OCI-LY7 (cell line): ENCODE measurements at regions not wholly inside any gene's neighbourhood (a gene's known extent, or its start where the extent isn't known, plus 50 kb on each side); places are given as distances from the start of the nearest gene placed in this dataset.

Experiments
- BruUV-seq: library from RNA; stranded (reverse); fragments of 400-500 nt; replicated peaks from 2 replicates; lab custom pipeline; 2021; lab: Mats Ljungman, UMichigan
- CTCF ChIA-PET: fragments of 300-600 bp; sonication (Branson Sonifier 250); formaldehyde crosslinking; loops from one replicate; lab custom pipeline; 2022; ENCODE audit warnings: antibody characterized with exemption; ENCODE audit not compliant: unreplicated experiment; lab: Charles Lee
- POLR2A ChIA-PET: fragments of 300-600 bp; sonication (Branson Sonifier 250); formaldehyde crosslinking; loops from one replicate; lab custom pipeline; 2022; ENCODE audit warnings: antibody characterized with exemption; lab: Charles Lee
- DNase-seq: peaks from one replicate; pipeline ENCODE4 v3.0.0-alpha.2; 2015; ENCODE audit warnings: low spot score
- H2AFZ ChIP-seq: fragments of 200-600 bp; sonication (generic), shearing (Covaris generic); 2 replicates; pipeline ENCODE4 v1.6.1; 2014; ENCODE audit warnings: mild to moderate bottlenecking, antibody characterized with exemption, low read length, moderate library complexity
- H3K27ac ChIP-seq: fragments of 200-600 bp; sonication (generic); 2 replicates; pipeline ENCODE4 v1.5.1; 2014; ENCODE audit warnings: mixed run types, low read depth, mild to moderate bottlenecking, moderate library complexity, low read length, inconsistent platforms; ENCODE audit not compliant: poor library complexity, severe bottlenecking
- H3K36me3 ChIP-seq: fragments of 200-600 bp; sonication (generic); 2 replicates; pipeline ENCODE4 v1.6.1; 2014; ENCODE audit warnings: mild to moderate bottlenecking, antibody characterized with exemption, low read length, moderate library complexity, mixed read lengths; ENCODE audit not compliant: insufficient read depth
- H3K4me1 ChIP-seq: fragments of 200-600 bp; sonication (generic); 2 replicates; pipeline ENCODE4 v1.5.1; 2014; ENCODE audit warnings: mild to moderate bottlenecking, low read length; ENCODE audit not compliant: insufficient read depth, poor library complexity, severe bottlenecking
- H3K4me2 ChIP-seq: fragments of 200-600 bp; sonication (generic); 2 replicates; pipeline ENCODE4 v1.6.1; 2014; ENCODE audit warnings: mild to moderate bottlenecking, low read length
- H3K4me3 ChIP-seq: fragments of 200-600 bp; sonication (generic); 2 replicates; pipeline ENCODE4 v1.5.1; 2014; ENCODE audit warnings: mild to moderate bottlenecking, low read depth, low read length; ENCODE audit not compliant: poor library complexity, severe bottlenecking
- H3K79me2 ChIP-seq: fragments of 200-600 bp; sonication (generic); 2 replicates; pipeline ENCODE4 v1.6.1; 2016; ENCODE audit warnings: low read depth, mild to moderate bottlenecking, low read length, moderate library complexity, mixed read lengths; ENCODE audit not compliant: insufficient read depth
- H3K9me2 ChIP-seq: fragments of 200-600 bp; sonication (generic); 2 replicates; pipeline ENCODE4 v1.6.1; 2016; ENCODE audit warnings: mild to moderate bottlenecking, low read length, mixed read lengths; ENCODE audit not compliant: insufficient read depth
- H3K9me3 ChIP-seq: fragments of 200-600 bp; sonication (generic); 2 replicates; pipeline ENCODE4 v1.6.1; 2014; ENCODE audit warnings: mild to moderate bottlenecking, mixed run types, low read length, mixed read lengths
- H4K20me1 ChIP-seq: fragments of 200-600 bp; sonication (generic); 2 replicates; pipeline ENCODE4 v1.6.1; 2014; ENCODE audit warnings: mild to moderate bottlenecking, antibody characterized with exemption, low read length, moderate library complexity, mixed read lengths; ENCODE audit not compliant: insufficient read depth
- EZH2phosphoT487 ChIP-seq: fragments of 200-600 bp; sonication (generic); IDR thresholded peaks from 2 replicates; pipeline ENCODE4 v1.6.1; 2018; ENCODE audit warnings: low read depth, borderline replicate concordance, mild to moderate bottlenecking, mixed run types, antibody characterized with exemption, low read length, moderate library complexity, mixed read lengths
- intact Hi-C: fragments of 100-400 bp; cut with micrococcal nuclease; formaldehyde crosslinking; loops from one replicate; pipeline ENCODE4 v1.10.0; 2022; ENCODE audit not compliant: unreplicated experiment
- TF ChIP-seq, protein P1 (sequence below): fragments of 200-600 bp; sonication (generic); conservative IDR thresholded peaks from 2 replicates; pipeline ENCODE4 v1.5.1; 2014; ENCODE audit warnings: mild to moderate bottlenecking, antibody characterized with exemption, low read length, moderate library complexity, mixed read lengths

DNA sequence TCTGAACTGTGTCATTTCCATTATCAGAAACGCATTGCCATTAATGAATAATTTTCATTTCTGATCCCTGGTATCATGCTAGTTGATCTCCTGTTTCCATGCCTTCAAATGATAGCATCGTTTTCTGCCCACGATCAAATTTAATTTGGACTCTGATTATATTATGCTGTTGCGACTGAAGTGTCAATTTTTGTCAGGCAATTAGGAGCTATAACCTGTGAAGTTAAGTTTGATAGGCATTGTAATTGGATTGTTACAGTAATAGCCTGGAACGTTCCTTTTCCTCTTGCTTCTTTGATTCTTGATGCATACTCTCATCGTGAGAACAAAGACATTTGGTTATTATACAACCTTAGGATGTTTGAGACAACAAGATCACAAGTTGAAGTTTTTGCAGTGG is 356.3 kb downstream of the VRK1 start:
- Histone ChIP-seq H3K4me3 (no peak overlapping the region), H3K9me2 (no peaks in the 10 kb centered on the region), H2AFZ (no peak overlapping the region), H3K36me3 (no peaks in the 10 kb centered on the region), H3K9me3 (no peaks in the 10 kb centered on the region), H3K79me2 (no peaks in the 10 kb centered on the region), H4K20me1 (no peaks in the 10 kb centered on the region), H3K27ac (no peak overlapping the region), H3K4me2 (no peak overlapping the region), H3K4me1 (no peaks in the 10 kb centered on the region)
- BruUV-seq = no TSS peak
- ChIA-PET CTCF (interaction anchor here (0.6 kb wide), 1 partner anchor 153 kb away, joined by 3 read pairs; no protein-coding TSS in a partner anchor), POLR2A (no interaction called here)
- TF ChIP-seq, protein P1, sequence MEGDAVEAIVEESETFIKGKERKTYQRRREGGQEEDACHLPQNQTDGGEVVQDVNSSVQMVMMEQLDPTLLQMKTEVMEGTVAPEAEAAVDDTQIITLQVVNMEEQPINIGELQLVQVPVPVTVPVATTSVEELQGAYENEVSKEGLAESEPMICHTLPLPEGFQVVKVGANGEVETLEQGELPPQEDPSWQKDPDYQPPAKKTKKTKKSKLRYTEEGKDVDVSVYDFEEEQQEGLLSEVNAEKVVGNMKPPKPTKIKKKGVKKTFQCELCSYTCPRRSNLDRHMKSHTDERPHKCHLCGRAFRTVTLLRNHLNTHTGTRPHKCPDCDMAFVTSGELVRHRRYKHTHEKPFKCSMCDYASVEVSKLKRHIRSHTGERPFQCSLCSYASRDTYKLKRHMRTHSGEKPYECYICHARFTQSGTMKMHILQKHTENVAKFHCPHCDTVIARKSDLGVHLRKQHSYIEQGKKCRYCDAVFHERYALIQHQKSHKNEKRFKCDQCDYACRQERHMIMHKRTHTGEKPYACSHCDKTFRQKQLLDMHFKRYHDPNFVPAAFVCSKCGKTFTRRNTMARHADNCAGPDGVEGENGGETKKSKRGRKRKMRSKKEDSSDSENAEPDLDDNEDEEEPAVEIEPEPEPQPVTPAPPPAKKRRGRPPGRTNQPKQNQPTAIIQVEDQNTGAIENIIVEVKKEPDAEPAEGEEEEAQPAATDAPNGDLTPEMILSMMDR = no peak
- no peak for TF ChIP-seq EZH2phosphoT487
- no peak for DNase-seq
- intact Hi-C loops = no loop called here

- ChIA-PET CTCF (no interaction called here), POLR2A (no interaction called here)
- Histone ChIP-seq H3K4me3 (no peak overlapping the region), H4K20me1 (no peaks in the 10 kb centered on the region), H2AFZ (no peak overlapping the region), H3K79me2 (no peaks in the 10 kb centered on the region), H3K4me1 (no peaks in the 10 kb centered on the region), H3K27ac (no peak overlapping the region), H3K36me3 (no peaks in the 10 kb centered on the region), H3K4me2 (no peak overlapping the region), H3K9me3 (no peaks in the 10 kb centered on the region), H3K9me2 (no peaks in the 10 kb centered on the region)
- TF ChIP-seq, protein P1 = no peak
- no peak for TF ChIP-seq EZH2phosphoT487
- DNase-seq = no peak
- no TSS peak for BruUV-seq
- intact Hi-C loops = no loop called here
Measured at GRCh38 chr14:97155320-97155719, 358.1 kb downstream of the VRK1 start.

DNA sequence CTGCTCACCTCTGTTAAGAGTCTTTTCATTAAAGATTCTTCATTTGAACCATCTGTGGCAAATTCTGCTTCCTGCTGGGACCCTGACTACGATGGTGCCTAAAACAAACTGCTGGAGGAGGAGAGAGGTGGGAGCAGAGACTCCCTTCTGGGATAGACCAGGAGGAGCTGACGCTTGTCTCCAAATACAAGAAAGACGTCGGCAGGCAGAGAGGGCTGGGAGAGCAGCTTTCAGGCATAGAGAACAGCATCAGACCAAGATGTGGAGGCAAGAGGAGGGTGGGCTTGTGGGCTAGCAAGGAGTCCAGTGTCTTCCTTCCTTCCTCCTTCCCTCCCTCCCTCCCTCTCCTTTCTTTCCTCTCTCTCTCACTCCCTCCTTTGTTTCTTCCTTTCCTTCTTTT is 358.6 kb downstream of the VRK1 start:
- CTCF ChIA-PET = no interaction called here
- intact Hi-C loops = no loop called here
- H3K4me3 ChIP-seq = no peak overlapping the region
- H3K4me1 ChIP-seq = no peaks in the 10 kb centered on the region
- no peaks in the 10 kb centered on the region for H4K20me1 ChIP-seq
- H3K36me3 ChIP-seq = no peaks in the 10 kb centered on the region
- no peak overlapping the region for H2AFZ ChIP-seq
- no peaks in the 10 kb centered on the region for H3K79me2 ChIP-seq
- no peaks in the 10 kb centered on the region for H3K9me3 ChIP-seq
- DNase-seq = no peak
- POLR2A ChIA-PET = no interaction called here
- H3K9me2 ChIP-seq = no peaks in the 10 kb centered on the region
- no TSS peak for BruUV-seq
- H3K27ac ChIP-seq = no peak overlapping the region
- TF ChIP-seq EZH2phosphoT487 = no peak
- TF ChIP-seq, protein P1 = no peak
- H3K4me2 ChIP-seq = no peak overlapping the region
